ENCODE measurements at regions not wholly inside any gene's neighbourhood (a gene's known extent, or its start where the extent isn't known, plus 50 kb on each side); places are given as distances from the start of the nearest gene placed in this dataset.

DNA sequence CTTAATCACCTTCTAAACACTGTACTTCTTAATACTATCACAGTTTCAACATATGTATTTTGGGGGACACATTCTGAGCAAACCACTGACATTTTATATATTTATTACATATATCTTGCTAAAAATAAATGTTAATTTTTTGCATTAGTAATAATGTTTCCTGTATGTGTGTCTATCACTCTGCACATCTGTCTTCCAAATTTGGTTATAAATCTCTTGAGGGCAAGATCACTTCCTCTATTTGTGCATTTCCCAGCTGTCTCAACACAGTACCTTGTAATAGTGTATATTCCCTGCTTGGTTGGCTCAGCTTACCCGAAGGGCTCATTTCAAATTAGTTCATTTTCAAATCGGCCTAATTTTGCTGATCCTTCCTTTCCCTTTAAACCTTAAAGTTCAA is 617.1 kb upstream of the GYPC start:
- TF ChIP-seq, protein P1, sequence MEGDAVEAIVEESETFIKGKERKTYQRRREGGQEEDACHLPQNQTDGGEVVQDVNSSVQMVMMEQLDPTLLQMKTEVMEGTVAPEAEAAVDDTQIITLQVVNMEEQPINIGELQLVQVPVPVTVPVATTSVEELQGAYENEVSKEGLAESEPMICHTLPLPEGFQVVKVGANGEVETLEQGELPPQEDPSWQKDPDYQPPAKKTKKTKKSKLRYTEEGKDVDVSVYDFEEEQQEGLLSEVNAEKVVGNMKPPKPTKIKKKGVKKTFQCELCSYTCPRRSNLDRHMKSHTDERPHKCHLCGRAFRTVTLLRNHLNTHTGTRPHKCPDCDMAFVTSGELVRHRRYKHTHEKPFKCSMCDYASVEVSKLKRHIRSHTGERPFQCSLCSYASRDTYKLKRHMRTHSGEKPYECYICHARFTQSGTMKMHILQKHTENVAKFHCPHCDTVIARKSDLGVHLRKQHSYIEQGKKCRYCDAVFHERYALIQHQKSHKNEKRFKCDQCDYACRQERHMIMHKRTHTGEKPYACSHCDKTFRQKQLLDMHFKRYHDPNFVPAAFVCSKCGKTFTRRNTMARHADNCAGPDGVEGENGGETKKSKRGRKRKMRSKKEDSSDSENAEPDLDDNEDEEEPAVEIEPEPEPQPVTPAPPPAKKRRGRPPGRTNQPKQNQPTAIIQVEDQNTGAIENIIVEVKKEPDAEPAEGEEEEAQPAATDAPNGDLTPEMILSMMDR (IDR thresholded peaks at IDR 0.05 in 8 of 11, conservative IDR thresholded peaks at IDR 0.05 in 3 of 11): no peak
- TF ChIP-seq POLR2A (IDR thresholded peaks at IDR 0.05): no peak

Data from spleen (tissue), 7 donors.